Liver (tissue), 3 donors: ENCODE measurements at regions not wholly inside any gene's neighbourhood (a gene's known extent, or its start where the extent isn't known, plus 50 kb on each side); places are given as distances from the start of the nearest gene placed in this dataset.

Source experiments
- CTCF ChIP-seq: fragments of 150-350 bp; IDR thresholded peaks from 2 replicates; pipeline ENCODE4 v1.5.1; 2017; ENCODE audit warnings: improper control_type of control experiment, low read depth, low read length; ENCODE audit not compliant: missing input control
- EGR1 ChIP-seq, 2 donors: IDR thresholded peaks; 2 replicates each; pipeline ENCODE4 v1.6.1; 2016 to 2018; ENCODE audit warnings: antibody characterized with exemption in 2 of 2, low read depth in 2 of 2
- JUND ChIP-seq, 2 donors: IDR thresholded peaks; 2 replicates each; pipeline ENCODE4 v1.6.1; 2016; ENCODE audit warnings: antibody characterized with exemption in 2 of 2
- NR2F2 ChIP-seq: IDR thresholded peaks from 2 replicates; pipeline ENCODE4 v1.6.1; 2016; ENCODE audit warnings: antibody characterized with exemption
- TF ChIP-seq, protein P1 (sequence below): IDR thresholded peaks from 2 replicates; pipeline ENCODE4 v1.6.1; 2016; ENCODE audit warnings: antibody characterized with exemption
- donor health status: healthy.
- donor health status: healthy.

DNA sequence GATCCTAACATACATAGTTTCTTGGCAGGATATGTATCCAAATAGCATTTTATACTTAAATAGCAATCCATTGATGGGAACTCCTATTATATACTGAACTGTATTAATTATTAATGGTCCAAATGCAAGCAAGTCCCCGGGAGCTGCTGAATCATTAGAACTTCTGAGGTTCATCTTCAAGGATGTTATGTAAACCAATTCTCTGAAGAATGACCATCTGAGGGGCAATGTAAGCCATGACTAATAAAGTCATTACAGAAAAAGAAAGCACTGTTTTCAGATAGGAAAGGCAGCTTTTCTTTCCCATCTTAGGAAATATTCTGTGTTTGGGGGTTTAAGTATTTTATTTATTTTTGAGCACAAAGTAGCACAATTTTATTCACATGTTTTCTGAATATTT lies 166.1 kb upstream of the SLC16A7 start:
- TF ChIP-seq, protein P1, sequence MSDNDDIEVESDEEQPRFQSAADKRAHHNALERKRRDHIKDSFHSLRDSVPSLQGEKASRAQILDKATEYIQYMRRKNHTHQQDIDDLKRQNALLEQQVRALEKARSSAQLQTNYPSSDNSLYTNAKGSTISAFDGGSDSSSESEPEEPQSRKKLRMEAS = no peak
- TF ChIP-seq CTCF (no peak), JUND (IDR thresholded peaks at IDR 0.05) (no peak), EGR1 (IDR thresholded peaks at IDR 0.05; ENCODE audit: low read depth in 2 of 2) (no peak), NR2F2 (no peak)
